ENCODE measurements at regions not wholly inside any gene's neighbourhood (a gene's known extent, or its start where the extent isn't known, plus 50 kb on each side); places are given as distances from the start of the nearest gene placed in this dataset.

DNA sequence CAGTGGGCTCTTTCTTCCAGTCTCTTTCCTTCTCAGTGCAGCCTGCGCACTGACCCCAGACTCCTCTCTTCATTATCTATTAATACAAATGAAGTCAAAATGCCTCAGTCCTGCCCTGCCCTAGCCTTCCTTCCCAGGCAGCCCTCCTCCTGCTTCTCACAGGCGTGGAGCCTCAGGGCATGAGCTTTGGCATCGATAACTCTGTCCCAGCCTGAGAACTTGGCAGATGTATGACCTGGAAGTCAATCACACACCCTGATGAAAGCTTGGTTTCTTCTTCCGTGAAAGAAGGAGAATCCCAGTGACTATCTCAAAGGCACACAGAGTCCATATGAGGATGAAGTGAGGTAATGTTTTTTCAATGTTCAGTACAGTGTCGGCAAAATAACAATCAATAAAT, 600.7 kb upstream of the ID2 start:
- no peak for DNase-seq (ENCODE audit: low read depth)
- TF ChIP-seq, protein P1, sequence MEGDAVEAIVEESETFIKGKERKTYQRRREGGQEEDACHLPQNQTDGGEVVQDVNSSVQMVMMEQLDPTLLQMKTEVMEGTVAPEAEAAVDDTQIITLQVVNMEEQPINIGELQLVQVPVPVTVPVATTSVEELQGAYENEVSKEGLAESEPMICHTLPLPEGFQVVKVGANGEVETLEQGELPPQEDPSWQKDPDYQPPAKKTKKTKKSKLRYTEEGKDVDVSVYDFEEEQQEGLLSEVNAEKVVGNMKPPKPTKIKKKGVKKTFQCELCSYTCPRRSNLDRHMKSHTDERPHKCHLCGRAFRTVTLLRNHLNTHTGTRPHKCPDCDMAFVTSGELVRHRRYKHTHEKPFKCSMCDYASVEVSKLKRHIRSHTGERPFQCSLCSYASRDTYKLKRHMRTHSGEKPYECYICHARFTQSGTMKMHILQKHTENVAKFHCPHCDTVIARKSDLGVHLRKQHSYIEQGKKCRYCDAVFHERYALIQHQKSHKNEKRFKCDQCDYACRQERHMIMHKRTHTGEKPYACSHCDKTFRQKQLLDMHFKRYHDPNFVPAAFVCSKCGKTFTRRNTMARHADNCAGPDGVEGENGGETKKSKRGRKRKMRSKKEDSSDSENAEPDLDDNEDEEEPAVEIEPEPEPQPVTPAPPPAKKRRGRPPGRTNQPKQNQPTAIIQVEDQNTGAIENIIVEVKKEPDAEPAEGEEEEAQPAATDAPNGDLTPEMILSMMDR (IDR thresholded peaks at IDR 0.05; ENCODE audit: control insufficient read depth, extremely low read depth, insufficient read depth): no peak
- H3K4me3 ChIP-seq (ENCODE audit: low read depth, low read length): no peak overlapping the region

DNA sequence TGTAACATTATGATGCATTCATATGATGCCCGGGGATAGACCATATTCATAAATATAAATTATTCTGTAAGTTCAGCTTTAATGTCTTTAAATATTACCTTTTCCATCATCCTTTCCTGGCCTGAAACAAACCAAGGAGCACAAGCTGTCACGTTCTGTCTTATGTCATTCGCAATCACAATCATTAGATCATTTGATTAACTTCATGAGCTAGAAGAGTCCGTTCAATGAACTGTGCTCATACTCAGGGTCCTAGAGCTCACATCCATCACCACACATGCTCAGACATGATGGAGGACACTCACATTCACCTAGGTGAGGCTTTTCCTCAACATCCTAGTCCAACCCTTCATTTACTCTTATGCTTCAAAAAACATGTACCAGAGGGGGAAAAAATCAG, 599.0 kb upstream of the ID2 start:
- TF ChIP-seq, protein P1 (IDR thresholded peaks at IDR 0.05; ENCODE audit: control insufficient read depth, extremely low read depth, insufficient read depth): no peak
- DNase-seq (ENCODE audit: low read depth): no peak
- no peak overlapping the region for H3K4me3 ChIP-seq (ENCODE audit: low read depth, low read length)

- TF ChIP-seq, protein P1 (IDR thresholded peaks at IDR 0.05; ENCODE audit: control insufficient read depth, extremely low read depth, insufficient read depth): no peak
- DNase-seq (ENCODE audit: low read depth): no peak
These were observed 595.5 kb upstream of the ID2 start for GRCh38 chr2:8086357-8086756.

GRCh38 chr2:8086796-8087479, 594.9 kb upstream of the ID2 start:
- TF ChIP-seq, protein P1 (IDR thresholded peaks at IDR 0.05; ENCODE audit: control insufficient read depth, extremely low read depth, insufficient read depth): no peak
- H3K4me3 ChIP-seq (ENCODE audit: low read depth, low read length): no peak overlapping the region
- DNase-seq (ENCODE audit: low read depth): no peak

More at GRCh38 chr2:8086357-8086756, 595.5 kb upstream of the ID2 start:
- no peak overlapping the region for H3K4me3 ChIP-seq (ENCODE audit: low read depth, low read length)

GRCh38 chr2:8087480-8087840, 594.4 kb upstream of the ID2 start:
- no peak for DNase-seq (ENCODE audit: low read depth)
- TF ChIP-seq, protein P1 (IDR thresholded peaks at IDR 0.05; ENCODE audit: control insufficient read depth, extremely low read depth, insufficient read depth): no peak
- H3K4me3 ChIP-seq (ENCODE audit: low read depth, low read length): no peak overlapping the region

- TF ChIP-seq, protein P1 (IDR thresholded peaks at IDR 0.05; ENCODE audit: control insufficient read depth, extremely low read depth, insufficient read depth): no peak
- no peak for DNase-seq (ENCODE audit: low read depth)
- H3K4me3 ChIP-seq (ENCODE audit: low read depth, low read length): no peak overlapping the region
These were observed 593.0 kb upstream of the ID2 start for GRCh38 chr2:8088810-8089209.

- TF ChIP-seq, protein P1 (IDR thresholded peaks at IDR 0.05; ENCODE audit: control insufficient read depth, extremely low read depth, insufficient read depth): no peak
These were observed 592.3 kb upstream of the ID2 start for GRCh38 chr2:8089596-8089995.

More at GRCh38 chr2:8089596-8089995, 592.3 kb upstream of the ID2 start:
- no peak overlapping the region for H3K4me3 ChIP-seq (ENCODE audit: low read depth, low read length)
- DNase-seq (ENCODE audit: low read depth): no peak
